Adrenal gland (tissue), 5 donors: ENCODE measurements at regions not wholly inside any gene's neighbourhood (a gene's known extent, or its start where the extent isn't known, plus 50 kb on each side); places are given as distances from the start of the nearest gene placed in this dataset.

ENCODE experiments used
- CTCF ChIP-seq, 6 experiments: fragments of 450-650 bp in 4 of 6; fragments of 200-600 bp in 2 of 6; sonication (generic) in 1 of 6; IDR thresholded peaks; 1 replicate in 5 of 6; 2 replicates in 1 of 6; pipeline versions ENCODE4 v1.5.1 to v1.8.0; 2016 to 2021; ENCODE audit warnings: antibody characterized with exemption in 6 of 6, mild to moderate bottlenecking in 2 of 6, moderate library complexity in 1 of 6
- POLR2A ChIP-seq, 2 donors: fragments of 450-650 bp; IDR thresholded peaks; one replicate each; pipeline ENCODE4 v1.6.1; 2017; ENCODE audit warnings: antibody characterized with exemption in 2 of 2, mild to moderate bottlenecking in 2 of 2, moderate library complexity in 1 of 2
- donor health status: DM: no; HTN: no; CAD: no.

- no peak for TF ChIP-seq POLR2A (IDR thresholded peaks at IDR 0.05)
- TF ChIP-seq CTCF (IDR thresholded peaks at IDR 0.05), result no peak
These were observed 543.8 kb downstream of the CSNK1G3 start for GRCh38 chr5:124055751-124056150.
